Activated CD8-positive, alpha-beta memory T cell treated with anti-CD3 and anti-CD28 coated beads for 36 hours (primary cell): ENCODE measurements at regions not wholly inside any gene's neighbourhood (a gene's known extent, or its start where the extent isn't known, plus 50 kb on each side); places are given as distances from the start of the nearest gene placed in this dataset.
"Not testable (repeated sequence)": the region's sequence is repeated elsewhere in the genome, so short reads cannot be mapped to it uniquely, and the experiment has no call there.

Source experiments
- CTCF ChIA-PET: fragments of 350-600 bp; sonication (Branson Sonifier 250); formaldehyde crosslinking; loops from one replicate; lab custom pipeline; 2021; ENCODE audit warnings: antibody characterized with exemption; lab: Charles Lee
- POLR2A ChIA-PET: fragments of 350-600 bp; sonication (Branson Sonifier 250); formaldehyde crosslinking; loops from one replicate; lab custom pipeline; 2021; ENCODE audit warnings: antibody characterized with exemption; lab: Charles Lee

DNA sequence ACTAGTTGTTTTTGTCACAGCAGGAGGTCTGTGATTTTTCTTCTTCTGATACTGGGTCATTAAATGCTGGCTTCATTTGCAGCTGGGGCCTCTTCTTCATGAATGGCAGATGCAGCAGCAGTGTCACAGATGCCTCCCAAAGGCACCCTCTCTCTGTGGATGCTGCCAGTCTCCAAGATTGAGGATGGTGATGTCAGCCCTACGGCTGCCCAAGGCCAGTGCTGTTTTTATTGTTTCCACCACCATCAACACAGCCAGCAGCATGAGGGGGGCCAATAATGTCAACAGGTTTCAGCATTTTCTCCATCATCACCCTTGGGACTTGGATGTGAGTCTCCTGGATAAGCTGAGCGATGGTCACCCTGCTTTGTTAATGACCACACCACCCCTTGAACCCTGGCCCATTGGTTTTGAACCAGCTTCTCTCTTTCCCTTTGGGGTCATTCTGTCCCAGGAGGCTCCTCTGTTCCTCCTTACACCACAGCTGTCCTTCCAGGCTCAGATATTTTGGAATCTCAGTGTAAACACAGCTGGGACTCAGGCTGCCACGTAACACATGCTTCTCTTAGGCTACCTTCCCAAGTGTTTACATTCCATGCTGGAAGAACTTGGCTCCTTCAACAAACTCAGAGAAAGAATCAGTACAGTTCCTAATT is 151.7 kb upstream of the DDHD1 start:
- ChIA-PET CTCF (interaction anchor here (1.4 to 2.9 kb wide), 2 partner anchors 10 to 12 kb away, joined by 4 to 14 read pairs; no protein-coding TSS in a partner anchor), POLR2A (no interaction called here)

DNA sequence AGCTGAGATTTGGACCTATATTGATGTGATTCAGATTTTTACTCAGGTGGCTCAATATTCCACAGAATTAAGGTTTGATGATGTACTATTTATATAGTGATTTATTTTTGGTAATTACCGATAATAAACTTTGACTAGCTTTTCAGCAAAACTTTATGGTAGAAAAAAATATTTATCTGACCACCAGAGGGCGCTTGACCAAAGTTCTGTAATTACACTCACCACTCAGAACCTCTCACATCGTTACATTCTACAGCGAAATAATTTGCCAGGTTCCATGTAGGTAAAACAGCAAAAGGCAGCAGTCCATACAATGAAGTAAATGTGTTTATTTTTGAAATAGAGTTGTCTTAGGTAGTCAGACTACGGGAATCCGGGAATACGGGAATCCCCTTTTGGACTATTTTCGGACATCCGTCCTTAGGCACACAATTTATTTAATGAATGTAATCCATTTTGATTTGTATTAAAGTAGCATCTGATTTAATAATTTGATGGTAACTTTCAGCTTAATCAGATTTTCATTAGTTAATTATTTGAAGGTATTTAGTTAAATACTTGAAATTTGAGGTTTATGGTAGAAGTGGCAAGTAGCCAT is 143.0 kb upstream of the DDHD1 start:
- ChIA-PET CTCF (interaction anchor here (0.6 to 3.2 kb wide), 5 partner anchors 9 to 427 kb away, joined by 3 to 14 read pairs (median 3); no protein-coding TSS in a partner anchor), POLR2A (no interaction called here)

GRCh38 chr14:53295372-53295771 is 142.2 kb upstream of the DDHD1 start:
- CTCF ChIA-PET, result interaction anchor here (0.6 to 3.2 kb wide), 4 partner anchors 10 to 55 kb away, joined by 3 to 14 read pairs (median 4); no protein-coding TSS in a partner anchor
- POLR2A ChIA-PET, result no interaction called here

DNA sequence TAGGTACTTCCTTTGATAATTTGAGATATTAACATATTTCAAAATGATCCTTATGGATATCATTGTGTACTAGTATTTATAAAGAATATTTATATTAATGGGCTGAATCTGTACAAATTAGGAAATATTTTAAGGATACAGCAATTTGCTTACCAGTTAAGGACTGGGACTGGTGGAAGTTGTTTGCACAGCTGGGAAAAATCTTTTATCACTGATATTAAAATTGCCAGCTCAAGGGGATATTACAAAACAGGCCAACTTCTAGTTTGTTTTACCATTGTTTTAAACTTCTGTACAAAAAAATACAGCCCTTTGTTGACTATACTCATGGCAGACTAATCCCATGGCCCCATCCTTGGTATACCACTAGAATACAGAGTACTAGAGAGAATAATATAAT is 133.2 kb upstream of the DDHD1 start:
- CTCF ChIA-PET, result no interaction called here
- POLR2A ChIA-PET, result interaction anchor here (0.5 kb wide), 1 partner anchor 52 kb away, joined by 4 read pairs; no protein-coding TSS in a partner anchor

- ChIA-PET POLR2A (no interaction called here), CTCF (no interaction called here)
Observed at GRCh38 chr14:53285821-53286220, 132.7 kb upstream of the DDHD1 start.

- POLR2A ChIA-PET, result interaction anchor here (0.7 kb wide), 1 partner anchor 1742 kb away, joined by 3 read pairs; the partner anchor contains the start of gene SOCS4
Observed at GRCh38 chr14:53285064-53285463, 131.9 kb upstream of the DDHD1 start.

GRCh38 chr14:53278602-53279506 is 125.7 kb upstream of the DDHD1 start:
- CTCF ChIA-PET, result interaction anchor here (1.0 kb wide), 1 partner anchor 18 kb away, joined by 3 read pairs; no protein-coding TSS in a partner anchor
- POLR2A ChIA-PET, result no interaction called here

More at GRCh38 chr14:53285064-53285463, 131.9 kb upstream of the DDHD1 start:
- CTCF ChIA-PET, result interaction anchor here (1.2 kb wide), 1 partner anchor 10 kb away, joined by 6 read pairs; no protein-coding TSS in a partner anchor

DNA sequence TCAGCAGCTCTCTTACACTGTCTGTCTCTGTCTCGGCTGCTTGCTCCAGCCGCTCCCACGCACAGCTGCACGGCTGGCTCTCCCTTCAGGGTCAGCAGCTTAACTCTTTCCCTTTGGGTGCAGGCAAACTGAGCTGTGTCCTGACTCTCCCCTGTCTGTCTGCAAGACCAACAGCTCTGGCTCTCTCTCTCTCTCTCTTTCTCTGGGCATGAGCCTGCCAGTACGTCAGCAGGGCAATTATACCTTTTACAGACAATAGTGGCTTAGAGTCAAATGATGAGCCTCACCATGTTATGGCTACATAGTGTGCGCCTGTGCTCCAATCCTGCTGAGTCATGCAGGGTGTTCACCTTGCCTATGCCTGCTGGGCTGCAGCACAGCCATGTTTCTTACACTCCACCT is 120.5 kb upstream of the DDHD1 start:
- POLR2A ChIA-PET, result no interaction called here
- CTCF ChIA-PET, result interaction anchor here (0.6 kb wide), 1 partner anchor 56 kb away, joined by 4 read pairs; no protein-coding TSS in a partner anchor

- ChIA-PET POLR2A (no interaction called here), CTCF (no interaction called here)
Observed at GRCh38 chr14:53265025-53265424, 111.9 kb upstream of the DDHD1 start.

DNA sequence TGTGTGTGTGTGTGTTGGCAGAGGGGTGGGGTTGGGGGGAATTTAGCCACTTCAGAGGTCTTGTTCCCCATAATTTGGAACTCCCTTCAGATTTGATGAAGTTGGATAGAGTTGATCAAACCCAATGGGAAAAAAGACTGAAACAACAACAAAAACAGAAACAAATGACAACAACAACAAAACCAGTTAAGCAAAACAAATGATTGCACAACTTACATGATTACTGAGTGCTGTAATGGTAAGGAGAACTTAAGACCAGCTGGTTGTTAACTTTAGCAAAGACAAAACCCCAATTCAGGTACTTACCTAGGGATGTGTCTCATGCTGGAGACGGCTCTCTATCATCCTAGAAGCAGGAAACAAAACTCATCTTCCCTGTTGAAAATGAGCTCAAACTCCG is 107.8 kb upstream of the DDHD1 start:
- POLR2A ChIA-PET, result no interaction called here
- CTCF ChIA-PET, result no interaction called here

DNA sequence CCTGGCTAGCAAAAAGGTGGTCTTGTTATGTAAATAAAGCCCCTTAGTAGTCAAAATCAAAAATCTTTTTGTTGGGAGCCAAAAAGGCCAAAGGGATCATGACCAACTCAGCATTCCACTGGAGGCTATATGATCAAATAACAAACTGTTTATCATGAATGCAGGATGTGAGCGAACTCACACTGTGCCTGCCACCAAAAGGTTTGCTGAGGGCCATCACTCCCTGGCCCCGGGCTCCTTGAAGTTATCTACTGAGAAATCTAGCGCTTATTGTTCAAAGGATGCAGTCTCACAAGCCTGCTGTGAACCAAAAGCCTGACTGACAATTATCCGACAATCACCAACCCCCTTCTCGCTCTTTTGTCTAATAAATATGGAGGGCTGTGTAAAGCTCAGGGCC is 107.2 kb upstream of the DDHD1 start:
- CTCF ChIA-PET, result no interaction called here
- POLR2A ChIA-PET, result no interaction called here

GRCh38 chr14:53252141-53252540 is 99.0 kb upstream of the DDHD1 start:
- ChIA-PET CTCF (no interaction called here), POLR2A (no interaction called here)

DNA sequence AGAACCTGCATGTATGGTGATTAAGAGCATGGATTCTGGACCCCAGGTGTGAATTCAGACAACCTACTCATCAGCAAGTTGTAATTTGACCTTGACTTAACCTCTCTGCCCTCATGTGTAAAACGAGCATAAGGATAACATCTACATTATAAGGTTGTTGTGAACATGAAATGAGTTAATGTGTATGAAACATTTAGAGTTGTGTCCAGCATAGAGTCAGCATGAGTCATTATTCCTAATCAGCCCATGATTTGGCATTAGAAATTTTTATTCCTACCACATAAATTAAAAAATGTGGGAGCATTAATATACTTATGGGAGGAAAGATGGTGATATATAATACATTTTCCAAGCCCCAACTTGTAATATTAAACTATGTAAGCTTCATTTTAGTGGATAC is 95.9 kb upstream of the DDHD1 start:
- ChIA-PET POLR2A (no interaction called here), CTCF (no interaction called here)

DNA sequence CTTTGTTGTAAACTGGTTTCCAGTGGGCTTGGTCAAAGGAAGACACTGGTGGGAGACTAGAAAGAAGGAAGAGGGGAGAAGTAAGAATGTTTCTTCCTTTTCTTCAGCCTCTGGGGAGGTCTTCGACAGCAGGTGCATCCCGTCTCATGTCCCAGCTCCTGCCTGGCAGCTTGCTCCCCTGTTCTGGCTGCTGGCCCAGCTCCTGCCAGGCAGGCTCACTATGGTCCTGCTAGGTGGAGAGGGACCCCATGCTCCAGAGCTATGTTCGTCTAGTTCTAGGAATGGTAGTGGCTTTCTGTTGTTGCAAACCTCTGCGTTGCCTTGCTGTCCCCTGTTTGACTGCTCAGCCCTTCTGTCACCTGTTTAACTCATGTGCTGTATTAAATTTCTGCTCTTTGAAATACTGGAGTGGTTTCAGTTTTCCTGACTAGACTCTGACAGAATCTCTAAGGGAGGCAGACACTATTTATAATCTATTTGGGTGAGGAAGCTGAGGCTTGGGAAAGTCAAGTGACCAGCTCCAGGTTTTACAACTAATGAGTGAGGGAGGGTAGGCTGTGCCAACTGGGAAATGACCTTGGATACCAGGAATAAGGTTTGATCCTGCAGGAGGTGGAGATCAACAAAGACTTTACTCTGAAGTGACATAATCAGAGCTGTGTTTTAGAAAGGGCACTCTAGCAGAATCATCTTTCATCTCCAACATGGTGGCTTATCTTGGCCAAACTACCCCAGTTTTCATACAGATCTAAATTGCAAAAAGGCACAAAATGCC is 94.7 kb upstream of the DDHD1 start:
- CTCF ChIA-PET, result no interaction called here

DNA sequence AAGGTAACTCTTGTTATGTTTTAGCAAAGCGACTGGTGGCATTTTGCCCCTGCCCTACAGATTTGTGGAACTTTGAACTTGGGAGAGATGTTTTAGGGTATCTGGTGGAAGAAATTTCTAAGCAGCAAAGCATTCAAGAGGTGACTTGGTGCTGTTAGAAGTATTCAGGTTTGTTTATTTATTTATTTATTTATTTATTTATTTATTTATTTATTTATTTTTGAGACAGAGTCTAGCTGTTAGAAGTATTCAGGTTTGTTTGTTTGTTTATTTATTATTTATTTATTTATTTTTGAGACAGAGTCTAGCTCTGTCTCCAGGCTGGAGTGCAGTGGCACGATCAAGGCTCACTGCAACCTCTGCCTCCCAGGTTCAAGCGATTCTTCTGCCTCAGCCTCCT is 89.8 kb upstream of the DDHD1 start:
- POLR2A ChIA-PET, CTCF ChIA-PET: not testable (repeated sequence)

More for the DNA sequence above, 94.7 kb upstream of the DDHD1 start:
- POLR2A ChIA-PET, result no interaction called here

DNA sequence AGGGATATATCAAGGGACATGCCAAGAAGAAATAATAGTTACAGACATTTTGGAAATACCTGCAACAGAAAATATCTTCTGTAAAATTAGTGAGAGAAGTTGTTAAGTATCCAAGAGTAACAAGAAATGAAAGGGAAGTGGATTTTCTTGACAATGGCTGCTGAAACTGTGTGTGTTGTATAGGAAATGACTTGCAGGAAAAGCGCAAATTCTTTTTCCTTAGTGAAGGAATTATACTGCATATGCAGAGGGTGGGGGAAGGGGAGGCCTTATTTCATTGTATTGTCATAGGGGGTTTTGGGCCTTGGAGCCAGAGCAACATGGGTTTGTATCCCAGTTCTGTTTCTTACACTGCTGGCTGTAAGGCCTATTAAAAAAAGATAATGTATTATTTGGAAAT is 84.4 kb upstream of the DDHD1 start:
- ChIA-PET CTCF (no interaction called here), POLR2A (no interaction called here)

DNA sequence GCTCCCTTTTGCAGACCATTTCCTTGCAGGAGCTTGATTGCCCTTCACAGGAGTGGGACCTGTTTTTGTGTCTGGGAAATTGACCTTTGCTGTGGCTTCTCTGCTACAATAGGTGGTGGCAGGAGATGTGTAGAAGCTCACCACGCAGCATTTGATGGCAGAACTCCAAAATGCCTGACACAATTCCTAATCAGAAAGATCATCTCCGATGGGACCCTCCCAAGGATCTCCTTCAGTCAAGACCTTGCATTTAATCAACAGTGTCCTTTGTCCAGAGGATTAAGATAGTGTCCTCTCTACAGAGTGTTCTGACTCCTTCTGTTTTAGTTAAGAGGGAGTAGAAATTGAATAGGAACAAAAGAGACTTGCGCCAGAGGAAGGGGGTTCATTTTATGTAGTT is 83.6 kb upstream of the DDHD1 start:
- POLR2A ChIA-PET, result no interaction called here
- CTCF ChIA-PET, result no interaction called here

DNA sequence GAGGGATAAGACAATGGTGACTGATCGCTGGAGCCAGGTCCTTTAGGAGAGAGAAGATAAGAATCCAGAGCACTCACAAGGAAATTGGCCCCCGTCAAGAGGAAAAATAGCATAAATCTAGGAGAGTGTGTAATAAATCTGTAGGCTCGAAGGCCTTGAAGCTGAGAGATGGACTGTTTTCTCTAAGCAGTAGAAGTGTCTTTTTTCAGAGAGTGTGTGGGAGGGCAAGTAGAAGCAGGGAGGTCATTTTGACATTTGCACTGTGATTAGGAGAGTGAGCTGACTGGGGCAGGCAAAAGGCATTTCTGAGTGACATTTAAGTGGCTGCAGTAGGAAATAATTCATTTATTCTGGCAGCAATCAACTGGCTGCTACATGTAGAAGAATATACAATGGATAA is 78.0 kb upstream of the DDHD1 start:
- ChIA-PET CTCF (no interaction called here), POLR2A (no interaction called here)

GRCh38 chr14:53228966-53229365 is 75.8 kb upstream of the DDHD1 start:
- POLR2A ChIA-PET, result no interaction called here

More at GRCh38 chr14:53228966-53229365, 75.8 kb upstream of the DDHD1 start:
- CTCF ChIA-PET, result no interaction called here
